Effector memory CD4-positive, alpha-beta T cell (primary cell): ENCODE measurements at regions not wholly inside any gene's neighbourhood (a gene's known extent, or its start where the extent isn't known, plus 50 kb on each side); places are given as distances from the start of the nearest gene placed in this dataset.

Experiments used
- DNase-seq, 3 donors: peaks; one replicate each; pipeline ENCODE4 v3.0.0-alpha.2; 2020
- H3K27ac ChIP-seq: 2 replicates; pipeline ENCODE4 v1.7.0; 2013; ENCODE audit warnings: mild to moderate bottlenecking, low read length, moderate library complexity; ENCODE audit not compliant: insufficient read depth, poor library complexity, severe bottlenecking
- H3K27me3 ChIP-seq: replicated peaks from 2 replicates; pipeline ENCODE4 v1.7.0; 2013; ENCODE audit warnings: mild to moderate bottlenecking, low read length; ENCODE audit not compliant: insufficient read depth, control insufficient read depth, poor library complexity, severe bottlenecking
- H3K36me3 ChIP-seq: 2 replicates; pipeline ENCODE4 v1.7.0; 2013; ENCODE audit warnings: mild to moderate bottlenecking, low read length, moderate library complexity; ENCODE audit not compliant: control insufficient read depth, insufficient read depth
- H3K4me1 ChIP-seq: 2 replicates; pipeline ENCODE4 v1.7.0; 2013; ENCODE audit warnings: low read length, mild to moderate bottlenecking; ENCODE audit not compliant: control insufficient read depth, insufficient read depth, poor library complexity, severe bottlenecking
- H3K4me3 ChIP-seq: 2 replicates; pipeline ENCODE4 v1.7.0; 2013; ENCODE audit warnings: low read length, low read depth, mild to moderate bottlenecking; ENCODE audit not compliant: insufficient read depth, poor library complexity, severe bottlenecking
- H3K9me3 ChIP-seq: 2 replicates; pipeline ENCODE4 v1.7.0; 2013; ENCODE audit warnings: mild to moderate bottlenecking, low read length, moderate library complexity; ENCODE audit not compliant: control insufficient read depth

GRCh38 chr1:229180161-229180560 lies 90.8 kb upstream of the RAB4A start:
- Histone ChIP-seq H3K36me3 (no peaks in the 10 kb centered on the region), H3K4me1 (no peaks in the 10 kb centered on the region), H3K9me3 (no peaks in the 10 kb centered on the region), H3K4me3 (no peak overlapping the region), H3K27ac (no peak overlapping the region), H3K27me3 (no peaks in the 10 kb centered on the region)
- no peak for DNase-seq

GRCh38 chr1:229181419-229181818 lies 89.5 kb upstream of the RAB4A start:
- Histone ChIP-seq H3K4me3 (no peak overlapping the region), H3K4me1 (no peaks in the 10 kb centered on the region), H3K27ac (no peak overlapping the region), H3K9me3 (no peaks in the 10 kb centered on the region), H3K36me3 (no peaks in the 10 kb centered on the region), H3K27me3 (no peaks in the 10 kb centered on the region)
- DNase-seq, result no peak

- Histone ChIP-seq H3K27me3 (no peaks in the 10 kb centered on the region), H3K9me3 (no peaks in the 10 kb centered on the region), H3K4me3 (no peak overlapping the region), H3K4me1 (no peaks in the 10 kb centered on the region), H3K27ac (no peak overlapping the region), H3K36me3 (no peaks in the 10 kb centered on the region)
- no peak for DNase-seq
Observed at GRCh38 chr1:229183588-229183987, 87.3 kb upstream of the RAB4A start.

GRCh38 chr1:229184066-229184465 lies 86.8 kb upstream of the RAB4A start:
- H3K27ac ChIP-seq, result no peak overlapping the region
- DNase-seq, result no peak
- H3K27me3 ChIP-seq, result no peaks in the 10 kb centered on the region
- no peak overlapping the region for H3K4me3 ChIP-seq
- H3K9me3 ChIP-seq, result no peaks in the 10 kb centered on the region
- H3K4me1 ChIP-seq, result no peaks in the 10 kb centered on the region
- no peaks in the 10 kb centered on the region for H3K36me3 ChIP-seq

GRCh38 chr1:229185963-229186362 lies 84.9 kb upstream of the RAB4A start:
- H3K36me3 ChIP-seq, result no peaks in the 10 kb centered on the region

GRCh38 chr1:229186373-229187056 lies 84.4 kb upstream of the RAB4A start:
- no peak for DNase-seq
- H3K36me3 ChIP-seq, result no peaks in the 10 kb centered on the region
- H3K27me3 ChIP-seq, result no peaks in the 10 kb centered on the region
- no peaks in the 10 kb centered on the region for H3K9me3 ChIP-seq
- H3K4me1 ChIP-seq, result no peaks in the 10 kb centered on the region
- no peak overlapping the region for H3K4me3 ChIP-seq
- no peak overlapping the region for H3K27ac ChIP-seq

More at GRCh38 chr1:229185963-229186362, 84.9 kb upstream of the RAB4A start:
- Histone ChIP-seq H3K27me3 (no peaks in the 10 kb centered on the region), H3K4me3 (no peak overlapping the region), H3K27ac (no peak overlapping the region), H3K9me3 (no peaks in the 10 kb centered on the region), H3K4me1 (no peaks in the 10 kb centered on the region)
- DNase-seq, result no peak

GRCh38 chr1:229190057-229190575 lies 80.8 kb upstream of the RAB4A start:
- H3K36me3 ChIP-seq, result no peaks in the 10 kb centered on the region
- no peaks in the 10 kb centered on the region for H3K27me3 ChIP-seq
- no peaks in the 10 kb centered on the region for H3K4me1 ChIP-seq
- no peak overlapping the region for H3K27ac ChIP-seq
- no peak overlapping the region for H3K4me3 ChIP-seq
- no peaks in the 10 kb centered on the region for H3K9me3 ChIP-seq
- DNase-seq, result no peak

GRCh38 chr1:229191066-229191674 lies 79.7 kb upstream of the RAB4A start:
- Histone ChIP-seq H3K4me1 (no peaks in the 10 kb centered on the region), H3K27ac (no peak overlapping the region), H3K36me3 (no peaks in the 10 kb centered on the region), H3K4me3 (no peak overlapping the region), H3K9me3 (no peaks in the 10 kb centered on the region), H3K27me3 (no peaks in the 10 kb centered on the region)
- DNase-seq, result no peak

GRCh38 chr1:229192031-229192430 lies 78.9 kb upstream of the RAB4A start:
- H3K9me3 ChIP-seq, result no peaks in the 10 kb centered on the region

GRCh38 chr1:229192853-229193252 lies 78.1 kb upstream of the RAB4A start:
- Histone ChIP-seq H3K4me3 (no peak overlapping the region), H3K27me3 (no peaks in the 10 kb centered on the region), H3K9me3 (no peaks in the 10 kb centered on the region), H3K4me1 (no peaks in the 10 kb centered on the region), H3K27ac (no peak overlapping the region), H3K36me3 (no peaks in the 10 kb centered on the region)
- DNase-seq, result no peak

More at GRCh38 chr1:229192031-229192430, 78.9 kb upstream of the RAB4A start:
- no peaks in the 10 kb centered on the region for H3K36me3 ChIP-seq
- H3K27ac ChIP-seq, result no peak overlapping the region
- H3K27me3 ChIP-seq, result no peaks in the 10 kb centered on the region
- no peak for DNase-seq
- H3K4me3 ChIP-seq, result no peak overlapping the region
- no peaks in the 10 kb centered on the region for H3K4me1 ChIP-seq
